Panc1 (cell line): ENCODE measurements at regions not wholly inside any gene's neighbourhood (a gene's known extent, or its start where the extent isn't known, plus 50 kb on each side); places are given as distances from the start of the nearest gene placed in this dataset.

Experiments used
- POLR2AphosphoS5 ChIP-seq: IDR thresholded peaks from 2 replicates; pipeline ENCODE4 v1.6.1; 2012; ENCODE audit warnings: mild to moderate bottlenecking, low read depth, low read length, moderate library complexity
- TF ChIP-seq, protein P1 (sequence below): fragments of 450-650 bp; IDR thresholded peaks from 2 replicates; pipeline ENCODE4 v1.5.1; 2017; ENCODE audit warnings: mild to moderate bottlenecking

DNA sequence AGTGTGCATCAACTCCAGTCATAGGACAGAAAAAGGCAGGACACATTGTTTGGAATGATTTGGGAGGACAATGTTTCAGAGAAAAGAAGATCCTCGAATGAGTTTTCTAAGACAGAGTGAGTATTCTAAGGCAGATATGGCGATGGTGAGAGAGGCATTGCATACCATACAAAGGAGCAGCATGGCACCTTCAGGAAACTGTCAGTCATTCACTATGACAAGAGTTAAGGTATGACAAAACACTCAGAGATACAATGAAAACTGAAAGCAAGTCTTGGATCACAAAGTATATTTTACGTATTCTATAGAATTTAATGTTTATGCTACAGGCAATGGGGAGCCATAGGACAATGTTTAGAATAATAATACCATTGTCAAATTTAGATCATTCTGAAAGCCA, 337.4 kb upstream of the LYPLAL1 start:
- TF ChIP-seq POLR2AphosphoS5 = no peak
- TF ChIP-seq, protein P1, sequence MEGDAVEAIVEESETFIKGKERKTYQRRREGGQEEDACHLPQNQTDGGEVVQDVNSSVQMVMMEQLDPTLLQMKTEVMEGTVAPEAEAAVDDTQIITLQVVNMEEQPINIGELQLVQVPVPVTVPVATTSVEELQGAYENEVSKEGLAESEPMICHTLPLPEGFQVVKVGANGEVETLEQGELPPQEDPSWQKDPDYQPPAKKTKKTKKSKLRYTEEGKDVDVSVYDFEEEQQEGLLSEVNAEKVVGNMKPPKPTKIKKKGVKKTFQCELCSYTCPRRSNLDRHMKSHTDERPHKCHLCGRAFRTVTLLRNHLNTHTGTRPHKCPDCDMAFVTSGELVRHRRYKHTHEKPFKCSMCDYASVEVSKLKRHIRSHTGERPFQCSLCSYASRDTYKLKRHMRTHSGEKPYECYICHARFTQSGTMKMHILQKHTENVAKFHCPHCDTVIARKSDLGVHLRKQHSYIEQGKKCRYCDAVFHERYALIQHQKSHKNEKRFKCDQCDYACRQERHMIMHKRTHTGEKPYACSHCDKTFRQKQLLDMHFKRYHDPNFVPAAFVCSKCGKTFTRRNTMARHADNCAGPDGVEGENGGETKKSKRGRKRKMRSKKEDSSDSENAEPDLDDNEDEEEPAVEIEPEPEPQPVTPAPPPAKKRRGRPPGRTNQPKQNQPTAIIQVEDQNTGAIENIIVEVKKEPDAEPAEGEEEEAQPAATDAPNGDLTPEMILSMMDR = no peak
